IMR-90 (cell line): ENCODE measurements at regions not wholly inside any gene's neighbourhood (a gene's known extent, or its start where the extent isn't known, plus 50 kb on each side); places are given as distances from the start of the nearest gene placed in this dataset.

Experiments used
- BHLHE40 ChIP-seq: fragments of 150-350 bp; IDR thresholded peaks from 2 replicates; pipeline ENCODE4 v1.6.1; 2016; ENCODE audit warnings: mild to moderate bottlenecking, low read depth, low read length
- CHD1 ChIP-seq: IDR thresholded peaks from 2 replicates; pipeline ENCODE4 v1.6.1; 2012; ENCODE audit warnings: low read depth, low read length, improper control_type of control experiment
- CTCF ChIP-seq: conservative IDR thresholded peaks from 2 replicates; pipeline ENCODE4 v1.5.1; 2012; ENCODE audit warnings: mild to moderate bottlenecking, low read depth, low read length, improper control_type of control experiment
- MXI1 ChIP-seq: IDR thresholded peaks from 2 replicates; pipeline ENCODE4 v1.6.1; 2012; ENCODE audit warnings: low read depth, mild to moderate bottlenecking, low read length, moderate library complexity, borderline replicate concordance
- NFE2L2 ChIP-seq: fragments of 150-350 bp; IDR thresholded peaks from 2 replicates; pipeline ENCODE4 v1.6.1; 2016; ENCODE audit warnings: low read depth, mild to moderate bottlenecking, low read length
- POLR2A ChIP-seq: IDR thresholded peaks from 2 replicates; pipeline ENCODE4 v1.6.1; 2012; ENCODE audit warnings: mild to moderate bottlenecking, low read depth, low read length
- RAD21 ChIP-seq: IDR thresholded peaks from 2 replicates; pipeline ENCODE4 v1.6.1; 2012; ENCODE audit warnings: low read length, improper control_type of control experiment
- RCOR1 ChIP-seq: IDR thresholded peaks from 2 replicates; pipeline ENCODE4 v1.6.1; 2012; ENCODE audit warnings: mild to moderate bottlenecking, low read length, improper control_type of control experiment; ENCODE audit not compliant: insufficient replicate concordance
- RFX5 ChIP-seq: IDR thresholded peaks from 2 replicates; pipeline ENCODE4 v1.8.0; 2012; ENCODE audit warnings: low read depth, mild to moderate bottlenecking, low read length, moderate library complexity
- SMC3 ChIP-seq: fragments of 150-350 bp; IDR thresholded peaks from 2 replicates; pipeline ENCODE4 v1.6.1; 2016; ENCODE audit warnings: low read depth, mild to moderate bottlenecking, antibody characterized with exemption, low read length, moderate library complexity
- USF2 ChIP-seq: fragments of 150-350 bp; IDR thresholded peaks from 2 replicates; pipeline ENCODE4 v1.6.1; 2017; ENCODE audit warnings: mild to moderate bottlenecking, antibody characterized with exemption, low read length, low read depth

GRCh38 chr10:113420057-113420732 is 132.7 kb upstream of the HABP2 start:
- no peak for TF ChIP-seq MXI1
- no peak for TF ChIP-seq CTCF
- no peak for TF ChIP-seq BHLHE40
- TF ChIP-seq POLR2A, result no peak
- TF ChIP-seq NFE2L2, result no peak
- no peak for TF ChIP-seq USF2
- TF ChIP-seq RAD21, result no peak
- TF ChIP-seq RFX5, result no peak
- no peak for TF ChIP-seq CHD1
- no peak for TF ChIP-seq RCOR1
- no peak for TF ChIP-seq SMC3
